GM19328 (cell line): ENCODE measurements at regions not wholly inside any gene's neighbourhood (a gene's known extent, or its start where the extent isn't known, plus 50 kb on each side); places are given as distances from the start of the nearest gene placed in this dataset.
"Not testable (repeated sequence)": the region's sequence is repeated elsewhere in the genome, so short reads cannot be mapped to it uniquely, and the experiment has no call there.

ENCODE experiments used
- ATAC-seq: cut with Tn5 transposase; IDR thresholded peaks from one replicate; pipeline ENCODE4 v1.9.1; 2021; ENCODE audit warnings: mild to moderate bottlenecking, moderate library complexity; ENCODE audit not compliant: unreplicated experiment

DNA sequence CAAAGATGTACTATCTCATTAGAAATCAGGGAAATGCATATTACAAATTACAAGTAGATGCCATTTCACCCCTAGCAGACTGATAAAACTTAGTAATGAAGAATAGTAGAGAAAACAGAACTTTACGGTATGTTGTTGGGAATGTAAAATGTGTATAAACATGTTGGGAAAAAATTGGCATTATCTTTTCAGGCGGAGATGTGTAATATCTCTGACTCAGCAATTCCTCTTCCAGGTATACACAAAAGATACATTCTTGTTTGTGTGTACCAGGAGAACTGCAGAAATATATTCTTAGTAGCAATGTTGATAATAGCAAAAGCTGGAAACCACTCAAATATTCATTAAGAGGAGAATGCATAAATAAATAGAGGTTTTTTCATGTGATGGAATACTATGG is 204.5 kb downstream of the LPIN1 start:
- no peak for ATAC-seq

- ATAC-seq: not testable (repeated sequence)
These were observed 205.1 kb downstream of the LPIN1 start for GRCh38 chr2:11951492-11951891.

DNA sequence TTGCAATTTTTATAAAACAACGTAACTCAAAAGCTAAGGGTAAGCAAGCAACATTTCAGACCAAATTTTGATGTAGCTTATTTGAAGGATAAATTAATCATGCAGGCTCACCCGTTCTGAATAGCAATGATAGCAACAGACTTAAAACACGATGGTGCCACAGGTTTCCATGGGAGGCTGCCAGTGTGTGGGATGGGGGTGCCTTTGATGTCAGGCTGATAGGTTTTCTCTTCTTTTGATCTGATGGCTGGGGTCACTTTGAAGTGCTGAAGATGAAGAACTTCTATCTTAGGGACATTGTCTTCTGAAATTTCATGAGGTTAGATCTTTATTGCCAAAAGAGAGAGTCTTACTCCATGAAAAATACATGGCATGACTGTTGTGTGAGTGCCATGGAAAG is 206.8 kb downstream of the LPIN1 start:
- ATAC-seq: no peak

- no peak for ATAC-seq
These were observed 208.9 kb downstream of the LPIN1 start for GRCh38 chr2:11955314-11955713.

- ATAC-seq: no peak
These were observed 209.5 kb downstream of the LPIN1 start for GRCh38 chr2:11955884-11956291.

DNA sequence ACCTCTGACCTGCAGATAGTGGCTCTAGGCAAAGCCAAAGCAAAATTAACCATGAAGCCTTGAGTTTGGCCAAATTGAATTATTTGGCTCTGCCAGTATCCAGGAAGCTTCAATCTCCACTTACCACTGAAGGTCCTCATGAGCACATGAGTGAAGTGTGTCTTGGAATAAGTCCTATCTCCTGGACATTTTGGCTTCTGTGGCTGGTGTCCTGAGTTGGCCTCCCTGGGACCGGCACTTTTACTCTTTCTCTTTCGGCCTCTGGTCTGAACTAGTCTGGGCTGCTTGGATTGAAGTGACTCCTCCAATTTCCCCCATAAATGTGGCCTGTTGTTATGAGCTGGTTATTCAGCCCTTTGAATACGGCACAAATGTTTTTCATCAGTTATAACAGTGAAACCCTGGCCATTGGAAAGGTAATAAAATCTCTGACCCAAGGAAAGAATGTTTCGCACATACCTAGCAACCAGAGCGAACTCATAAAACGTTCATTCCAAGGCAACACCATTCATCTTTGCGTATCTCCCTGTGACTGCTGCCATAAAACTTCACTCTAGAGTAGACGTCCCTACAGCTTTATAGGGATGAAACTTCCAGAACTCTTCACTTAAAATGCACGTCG is 216.4 kb downstream of the LPIN1 start:
- ATAC-seq: no peak

- ATAC-seq: no peak
These were observed 217.5 kb downstream of the LPIN1 start for GRCh38 chr2:11963966-11964365.

GRCh38 chr2:11967946-11968465 is 221.6 kb downstream of the LPIN1 start:
- no peak for ATAC-seq

DNA sequence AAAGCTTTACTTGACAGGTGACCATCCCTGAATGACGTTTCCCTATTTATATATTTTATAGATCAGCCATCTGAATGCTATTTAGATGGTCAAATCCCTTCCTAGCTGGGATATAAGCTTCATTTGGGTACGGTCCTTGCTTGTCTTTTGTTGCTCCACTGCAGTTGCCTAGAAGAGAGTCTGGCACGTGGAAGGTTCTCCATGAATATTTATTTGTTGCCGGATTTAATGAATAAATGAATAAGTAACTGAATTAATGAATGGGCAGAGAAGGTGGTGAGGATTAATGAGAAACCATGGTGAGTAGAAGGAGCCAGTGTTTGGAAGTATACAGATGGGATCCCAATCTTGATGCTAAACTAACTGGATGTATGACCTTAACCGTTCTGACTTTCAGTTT is 222.1 kb downstream of the LPIN1 start:
- no peak for ATAC-seq

- no peak for ATAC-seq
These were observed 223.3 kb downstream of the LPIN1 start for GRCh38 chr2:11969774-11970173.

GRCh38 chr2:11974573-11974972 is 228.1 kb downstream of the LPIN1 start:
- no peak for ATAC-seq

DNA sequence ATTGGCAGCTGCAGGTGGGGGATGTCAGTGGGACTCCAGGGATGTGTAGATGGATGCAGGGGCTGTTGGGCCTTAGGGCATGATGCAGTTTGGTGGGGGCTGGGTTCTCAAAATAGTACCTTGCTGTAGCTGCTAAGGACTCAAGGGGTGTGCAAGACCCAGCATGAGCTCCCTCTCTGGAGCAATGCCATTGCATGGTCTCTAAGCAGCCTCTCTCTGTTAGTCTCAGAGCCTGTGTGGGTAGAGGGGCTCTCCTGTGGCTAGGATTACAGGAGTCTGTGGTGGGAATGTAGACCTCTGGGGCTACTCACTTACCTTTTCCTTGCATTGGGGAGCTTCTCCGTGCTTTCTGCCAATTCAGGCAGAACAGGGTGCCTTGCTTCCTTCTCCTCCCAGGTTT is 228.9 kb downstream of the LPIN1 start:
- ATAC-seq: no peak

GRCh38 chr2:11976073-11976472 is 229.6 kb downstream of the LPIN1 start:
- ATAC-seq: no peak

GRCh38 chr2:11977766-11978524 is 231.5 kb downstream of the LPIN1 start:
- ATAC-seq: peak; percentile 74

GRCh38 chr2:11980809-11981208 is 234.4 kb downstream of the LPIN1 start:
- ATAC-seq: no peak

- no peak for ATAC-seq
These were observed 237.0 kb downstream of the LPIN1 start for GRCh38 chr2:11983401-11983800.

DNA sequence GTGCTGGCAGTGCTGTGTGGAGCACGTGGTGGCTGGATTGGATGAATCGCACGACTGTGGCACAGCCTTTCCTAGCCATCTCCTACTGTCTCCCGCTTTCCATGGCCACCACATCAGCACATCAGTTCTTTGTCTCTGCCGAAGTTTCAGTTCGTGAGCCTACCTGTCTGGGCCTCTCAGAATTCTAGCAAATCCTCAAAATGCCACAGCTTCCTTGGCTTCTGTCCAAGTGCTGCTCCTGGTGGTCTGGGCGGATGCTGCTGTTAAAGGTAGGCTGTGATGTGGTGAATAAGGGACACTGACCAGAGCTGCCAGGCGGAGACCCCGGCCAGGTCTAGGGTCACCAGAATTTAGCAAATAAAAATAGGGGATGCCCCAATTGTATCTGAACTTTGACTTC is 237.4 kb downstream of the LPIN1 start:
- no peak for ATAC-seq

DNA sequence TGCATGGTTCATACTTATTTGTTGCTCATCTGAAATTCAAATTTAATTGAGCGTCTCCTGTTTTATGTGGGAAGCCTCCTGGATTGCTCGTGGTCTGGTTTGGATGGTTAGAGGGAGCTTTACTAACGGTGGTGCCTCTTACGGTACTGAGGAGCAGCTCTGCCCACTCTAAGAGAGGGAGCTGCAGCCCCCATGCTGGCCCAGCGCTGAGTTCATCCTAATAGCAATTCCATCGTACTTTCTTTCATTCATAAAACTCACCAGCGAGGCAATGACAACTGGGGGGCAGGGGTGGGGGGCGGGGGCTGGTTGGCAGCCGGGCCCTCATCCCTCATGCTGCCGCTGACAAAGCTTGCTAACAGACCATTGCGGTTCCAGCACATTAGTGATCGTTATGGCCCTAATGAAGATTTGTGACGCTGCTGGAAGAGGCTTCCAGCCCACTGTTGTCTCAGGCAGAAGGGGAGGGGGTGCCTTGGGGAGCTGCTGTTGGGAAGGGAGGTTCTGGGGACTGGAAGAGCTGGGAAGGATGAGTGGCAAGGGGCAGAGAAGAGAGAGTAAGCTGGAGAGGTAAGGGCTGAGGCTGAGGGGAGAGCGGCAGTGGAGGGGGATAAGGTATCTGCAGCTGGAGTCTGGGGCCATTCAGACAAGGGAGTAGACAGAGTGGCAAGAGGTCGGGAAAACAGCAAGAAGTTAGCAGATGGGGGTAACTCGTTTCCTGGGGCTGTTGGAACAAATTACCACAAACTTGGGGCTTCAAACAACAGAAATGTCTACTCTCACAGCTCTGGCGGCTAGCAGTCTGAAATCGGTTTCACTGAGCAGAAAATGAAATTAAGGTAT is 238.1 kb downstream of the LPIN1 start:
- ATAC-seq: no peak

GRCh38 chr2:11985817-11986566 is 239.6 kb downstream of the LPIN1 start:
- ATAC-seq: no peak

GRCh38 chr2:11987151-11987550 is 240.7 kb downstream of the LPIN1 start:
- ATAC-seq: no peak
